ENCODE measurements at regions not wholly inside any gene's neighbourhood (a gene's known extent, or its start where the extent isn't known, plus 50 kb on each side); places are given as distances from the start of the nearest gene placed in this dataset.
"Not testable (repeated sequence)": the region's sequence is repeated elsewhere in the genome, so short reads cannot be mapped to it uniquely, and the experiment has no call there.

DNA sequence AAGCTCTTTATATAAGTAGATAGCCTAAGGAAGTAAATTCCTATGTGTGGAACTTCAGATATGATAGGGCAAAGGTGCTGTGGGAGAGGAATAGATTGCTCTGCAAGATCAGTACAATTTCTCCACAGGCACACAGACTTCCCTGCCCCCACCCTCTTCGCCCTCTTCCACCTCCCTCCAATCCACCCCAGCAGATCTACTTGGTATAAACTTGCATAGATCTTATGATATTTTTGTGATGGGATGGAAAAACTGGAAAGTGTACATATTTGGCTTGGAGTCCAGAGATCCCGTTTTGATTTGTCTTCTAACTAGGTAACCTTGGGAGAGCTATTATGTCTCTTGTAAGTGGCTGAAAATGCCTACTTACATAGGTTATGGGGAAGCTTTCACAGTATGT, 586.3 kb upstream of the USP24 start:
- Histone ChIP-seq H3K27ac (ENCODE audit: low read depth in 1 of 2, low read length in 2 of 2) (no peak overlapping the region), H3K27me3 (ENCODE audit: control insufficient read depth in 1 of 2, insufficient read depth in 2 of 2, low read length in 1 of 2) (no peaks in the 10 kb centered on the region), H3K36me3 (ENCODE audit: control insufficient read depth in 1 of 2, insufficient read depth in 2 of 2, low read length in 1 of 2) (no peaks in the 10 kb centered on the region), H3K9me3 (ENCODE audit: control insufficient read depth, low read length) (no peaks in the 10 kb centered on the region), H3K4me3 (ENCODE audit: low read length in 2 of 2) (no peak overlapping the region), H3K4me1 (ENCODE audit: control insufficient read depth in 1 of 2, insufficient read depth in 2 of 2, low read length in 2 of 2) (no peaks in the 10 kb centered on the region)
- ATAC-seq (ENCODE audit: low FRiP score) (no peak), DNase-seq (no peak)
- WGBS, 2 donors: 92% methylated on average over 2 of the region's 2 CpGs
- intact Hi-C loops (cut with DNase I): no loop called here

DNA sequence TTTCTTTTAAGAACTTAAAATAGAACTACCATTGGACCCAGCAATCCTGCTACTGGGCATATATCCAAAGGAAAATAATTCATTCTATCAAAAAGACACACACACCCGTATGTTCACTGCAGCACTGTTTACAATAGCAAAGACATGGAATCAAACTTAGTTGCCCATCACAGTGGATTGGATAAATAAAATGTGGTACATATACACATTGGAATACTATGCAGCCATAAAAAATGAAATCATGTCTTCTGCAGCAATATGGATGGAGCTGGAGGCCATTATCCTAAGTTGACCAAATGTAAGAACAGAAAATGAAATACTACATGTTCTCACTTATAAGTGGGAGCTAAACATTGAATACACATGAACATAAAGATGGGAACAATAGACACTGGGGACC, 585.3 kb upstream of the USP24 start:
- no peaks in the 10 kb centered on the region for H3K27me3 ChIP-seq (ENCODE audit: control insufficient read depth in 1 of 2, insufficient read depth in 2 of 2, low read length in 1 of 2)
- intact Hi-C loops (cut with DNase I): no loop called here
- no peak overlapping the region for H3K27ac ChIP-seq (ENCODE audit: low read depth in 1 of 2, low read length in 2 of 2)

DNA sequence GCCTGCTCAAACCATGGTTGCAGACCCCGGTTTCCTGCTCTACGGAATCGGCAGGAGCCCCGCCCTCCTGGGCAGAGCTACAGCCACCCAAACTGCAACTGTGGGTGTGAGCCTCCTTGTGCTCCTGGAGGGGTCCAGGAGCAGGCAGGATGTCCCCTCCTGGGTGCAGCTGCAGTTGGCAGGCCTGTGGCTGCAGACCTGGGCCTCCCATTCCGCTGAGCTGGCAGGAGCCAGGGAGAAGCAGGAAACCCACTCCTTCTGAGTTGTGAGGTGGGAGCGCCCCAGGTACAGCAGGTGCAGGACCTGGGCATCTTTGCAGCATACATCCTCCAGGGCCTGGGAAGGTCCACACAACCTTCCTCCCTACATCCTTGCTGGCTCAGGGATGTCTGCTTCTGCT, 578.7 kb upstream of the USP24 start:
- no peak for DNase-seq
- Histone ChIP-seq H3K36me3 (ENCODE audit: control insufficient read depth in 1 of 2, insufficient read depth in 2 of 2, low read length in 1 of 2) (no peaks in the 10 kb centered on the region), H3K4me3 (ENCODE audit: low read length in 2 of 2) (no peak overlapping the region), H3K4me1 (ENCODE audit: control insufficient read depth in 1 of 2, insufficient read depth in 2 of 2, low read length in 2 of 2) (no peaks in the 10 kb centered on the region), H3K27ac (ENCODE audit: low read depth in 1 of 2, low read length in 2 of 2) (no peak overlapping the region), H3K9me3 (ENCODE audit: control insufficient read depth, low read length) (peaks cover 1% of the 10 kb centered on the region), H3K27me3 (ENCODE audit: control insufficient read depth in 1 of 2, insufficient read depth in 2 of 2, low read length in 1 of 2) (no peaks in the 10 kb centered on the region)
- no peak for ATAC-seq (ENCODE audit: low FRiP score)
- intact Hi-C loops (cut with DNase I): no loop called here
- WGBS, 2 donors: 95 to 98% methylated on average over 6 of the region's 6 CpGs

More for the DNA sequence above, 585.3 kb upstream of the USP24 start:
- H3K4me1 ChIP-seq (ENCODE audit: control insufficient read depth in 1 of 2, insufficient read depth in 2 of 2, low read length in 2 of 2): no peaks in the 10 kb centered on the region
- H3K4me3 ChIP-seq (ENCODE audit: low read length in 2 of 2): no peak overlapping the region
- ATAC-seq (ENCODE audit: low FRiP score) (no peak), DNase-seq (no peak)
- WGBS, 2 donors: 9 to 24% methylated on average over 1 of the region's 1 CpG
- no peaks in the 10 kb centered on the region for H3K9me3 ChIP-seq (ENCODE audit: control insufficient read depth, low read length)
- H3K36me3 ChIP-seq (ENCODE audit: control insufficient read depth in 1 of 2, insufficient read depth in 2 of 2, low read length in 1 of 2): no peaks in the 10 kb centered on the region

DNA sequence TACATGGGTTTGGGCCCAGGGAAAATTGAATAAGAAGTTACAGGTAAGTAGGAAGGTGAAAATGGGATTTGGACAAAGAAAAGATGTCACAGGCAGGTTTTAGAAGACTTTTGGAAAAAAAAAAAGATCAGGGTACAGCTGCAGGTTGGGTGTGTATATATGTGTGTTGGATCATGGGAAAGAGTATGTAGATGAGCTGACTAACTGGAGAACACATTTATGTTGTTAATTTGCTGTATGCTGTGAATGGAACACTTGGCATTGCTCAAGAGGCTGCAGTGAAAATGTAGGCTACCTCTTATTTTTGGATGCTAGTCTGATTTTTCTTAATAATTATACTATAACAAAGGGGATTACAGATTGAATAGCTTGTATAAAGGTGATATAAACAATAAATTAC, 577.7 kb upstream of the USP24 start:
- intact Hi-C loops (cut with DNase I): no loop called here
- Histone ChIP-seq H3K4me1 (ENCODE audit: control insufficient read depth in 1 of 2, insufficient read depth in 2 of 2, low read length in 2 of 2) (no peaks in the 10 kb centered on the region), H3K4me3 (ENCODE audit: low read length in 2 of 2) (no peak overlapping the region), H3K27me3 (ENCODE audit: control insufficient read depth in 1 of 2, insufficient read depth in 2 of 2, low read length in 1 of 2) (no peaks in the 10 kb centered on the region), H3K9me3 (ENCODE audit: control insufficient read depth, low read length) (peaks cover 1% of the 10 kb centered on the region), H3K27ac (ENCODE audit: low read depth in 1 of 2, low read length in 2 of 2) (no peak overlapping the region), H3K36me3 (ENCODE audit: control insufficient read depth in 1 of 2, insufficient read depth in 2 of 2, low read length in 1 of 2) (no peaks in the 10 kb centered on the region)
- no peak for DNase-seq
- ATAC-seq (ENCODE audit: low FRiP score): no peak

DNA sequence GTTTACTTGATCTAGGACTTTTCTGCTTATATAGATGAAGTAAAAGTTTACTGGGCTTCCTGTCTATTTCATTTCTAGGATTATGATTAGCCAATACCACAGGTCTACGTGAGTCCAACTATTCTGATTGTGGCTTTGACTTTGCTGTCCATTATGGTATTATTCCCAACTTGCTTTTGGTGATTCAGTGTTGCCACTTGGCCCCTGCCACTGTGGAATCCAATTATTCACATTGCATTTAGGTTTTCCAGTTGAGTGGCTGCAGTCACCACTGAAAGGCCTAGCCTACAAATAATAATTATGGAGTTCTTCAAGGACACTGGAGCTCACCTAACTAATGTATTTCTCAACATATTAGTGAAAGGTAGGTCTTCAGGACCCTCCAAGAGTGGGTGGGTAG, 574.3 kb upstream of the USP24 start:
- intact Hi-C loops (cut with DNase I): no loop called here
- 96 to 100% methylated on average over 1 of the region's 1 CpG for WGBS, 2 donors

DNA sequence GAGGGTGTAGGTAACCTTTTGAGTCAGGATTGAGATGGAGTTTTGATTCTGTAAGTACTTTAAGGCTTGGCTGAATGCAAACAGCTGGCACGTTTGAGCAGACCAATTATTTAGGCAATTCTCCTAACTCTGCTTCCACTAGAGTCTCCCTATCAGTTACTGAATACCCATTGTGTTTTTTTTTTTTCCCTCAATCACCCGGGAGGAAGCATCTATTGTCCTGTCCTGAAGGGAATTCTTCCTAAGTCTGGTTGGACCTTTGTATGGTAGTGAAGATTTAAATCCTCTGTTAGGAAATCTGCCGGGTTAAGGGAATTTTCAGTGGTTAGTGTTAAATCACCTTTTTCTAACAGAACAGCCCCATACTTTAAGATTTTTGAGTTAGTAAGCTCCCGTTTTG, 571.2 kb upstream of the USP24 start:
- WGBS, 2 donors: 80 to 83% methylated on average over 4 of the region's 4 CpGs
- no peak for DNase-seq
- ATAC-seq (ENCODE audit: low FRiP score): no peak
- Histone ChIP-seq H3K27ac (ENCODE audit: low read depth in 1 of 2, low read length in 2 of 2) (no peak overlapping the region), H3K27me3 (ENCODE audit: control insufficient read depth in 1 of 2, insufficient read depth in 2 of 2, low read length in 1 of 2) (no peaks in the 10 kb centered on the region), H3K4me3 (ENCODE audit: low read length in 2 of 2) (no peak overlapping the region), H3K9me3 (ENCODE audit: control insufficient read depth, low read length) (peaks cover 1% of the 10 kb centered on the region), H3K4me1 (ENCODE audit: control insufficient read depth in 1 of 2, insufficient read depth in 2 of 2, low read length in 2 of 2) (no peaks in the 10 kb centered on the region), H3K36me3 (ENCODE audit: control insufficient read depth in 1 of 2, insufficient read depth in 2 of 2, low read length in 1 of 2) (no peaks in the 10 kb centered on the region)
- intact Hi-C loops (cut with DNase I): no loop called here

More for the DNA sequence above, 574.3 kb upstream of the USP24 start:
- Histone ChIP-seq H3K9me3 (ENCODE audit: control insufficient read depth, low read length) (peaks cover 1% of the 10 kb centered on the region), H3K4me1 (ENCODE audit: control insufficient read depth in 1 of 2, insufficient read depth in 2 of 2, low read length in 2 of 2) (no peaks in the 10 kb centered on the region), H3K27me3 (ENCODE audit: control insufficient read depth in 1 of 2, insufficient read depth in 2 of 2, low read length in 1 of 2) (no peaks in the 10 kb centered on the region), H3K27ac (ENCODE audit: low read depth in 1 of 2, low read length in 2 of 2) (no peak overlapping the region), H3K36me3 (ENCODE audit: control insufficient read depth in 1 of 2, insufficient read depth in 2 of 2, low read length in 1 of 2) (no peaks in the 10 kb centered on the region), H3K4me3 (ENCODE audit: low read length in 2 of 2) (no peak overlapping the region)
- DNase-seq: no peak
- no peak for ATAC-seq (ENCODE audit: low FRiP score)

DNA sequence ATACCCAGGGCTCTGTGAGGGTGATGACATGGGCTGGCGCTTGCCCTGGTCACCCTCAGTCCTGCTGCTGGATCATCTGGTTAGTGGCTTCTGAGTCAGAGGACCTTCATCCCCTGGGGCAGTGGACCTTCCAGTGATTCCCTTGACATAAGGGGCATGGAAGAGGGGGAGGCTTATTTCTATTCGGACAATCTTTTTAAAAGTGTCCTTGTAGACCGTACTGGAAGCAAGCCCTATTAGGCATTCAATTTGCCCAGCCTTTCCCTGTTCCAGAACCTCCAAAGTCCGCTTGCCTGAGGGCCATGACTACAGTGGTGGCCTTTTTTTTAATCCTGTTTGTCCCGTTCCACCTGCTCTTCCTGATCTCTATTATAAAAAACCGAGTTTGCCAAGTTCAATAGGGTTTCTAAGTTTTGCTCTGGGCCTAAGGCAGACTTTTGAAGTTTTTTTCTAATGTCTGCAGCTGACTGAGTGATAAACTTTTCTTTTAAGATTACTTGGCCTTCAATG, 569.8 kb upstream of the USP24 start:
- H3K4me1 ChIP-seq (ENCODE audit: control insufficient read depth in 1 of 2, insufficient read depth in 2 of 2, low read length in 2 of 2); H3K9me3 ChIP-seq (ENCODE audit: control insufficient read depth, low read length); intact Hi-C loops (cut with DNase I); H3K27me3 ChIP-seq (ENCODE audit: control insufficient read depth in 1 of 2, insufficient read depth in 2 of 2, low read length in 1 of 2); DNase-seq; H3K36me3 ChIP-seq (ENCODE audit: control insufficient read depth in 1 of 2, insufficient read depth in 2 of 2, low read length in 1 of 2); ATAC-seq (ENCODE audit: low FRiP score); H3K4me3 ChIP-seq (ENCODE audit: low read length in 2 of 2); H3K27ac ChIP-seq (ENCODE audit: low read depth in 1 of 2, low read length in 2 of 2): not testable (repeated sequence)
- WGBS, 2 donors: 91 to 95% methylated on average over 6 of the region's 6 CpGs

DNA sequence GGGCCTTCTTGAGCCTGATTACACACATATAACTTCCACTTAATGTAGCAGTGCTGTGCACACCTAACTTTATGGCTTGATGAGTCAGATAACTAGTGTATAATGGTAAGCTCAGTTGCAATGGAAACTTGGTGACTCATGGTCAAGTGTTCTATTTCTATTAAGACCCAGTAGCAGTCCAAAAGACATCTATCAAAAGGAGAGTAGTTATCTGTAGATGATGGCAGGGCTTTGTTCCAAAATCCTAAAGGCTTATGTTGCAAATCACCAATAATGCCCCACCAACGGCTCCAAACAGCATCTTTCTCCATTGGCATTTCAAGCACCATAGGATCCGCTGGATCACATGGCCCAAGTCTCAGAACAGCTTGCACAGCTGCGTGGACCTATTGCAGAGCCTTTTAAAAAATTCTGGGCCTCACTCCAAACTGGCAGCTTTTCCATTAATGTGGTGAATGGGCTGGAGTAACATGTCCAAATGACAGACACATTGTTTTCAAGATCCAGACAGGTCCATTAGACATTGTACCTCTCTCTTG, 566.8 kb upstream of the USP24 start:
- intact Hi-C loops (cut with DNase I): no loop called here

DNA sequence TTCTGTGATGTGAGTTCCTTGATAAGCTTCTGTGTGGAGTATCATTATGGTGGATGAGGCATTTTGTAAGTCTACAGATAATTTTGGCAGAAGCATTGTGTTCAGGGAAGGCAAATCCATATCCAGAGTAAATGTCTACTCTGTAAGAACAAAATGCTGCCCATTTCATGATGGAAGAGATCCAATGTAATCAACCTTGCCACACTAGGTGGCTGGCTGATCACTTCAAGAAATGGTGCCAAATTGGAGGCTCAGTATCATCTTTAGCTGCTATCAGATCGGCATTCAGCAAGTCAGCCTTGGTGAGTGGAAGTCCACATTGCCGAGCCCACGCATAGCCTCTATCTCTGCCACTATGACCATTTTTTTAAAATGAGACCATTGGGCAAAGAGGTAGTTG, 565.8 kb upstream of the USP24 start:
- Histone ChIP-seq H3K9me3 (ENCODE audit: control insufficient read depth, low read length) (no peaks in the 10 kb centered on the region), H3K27me3 (ENCODE audit: control insufficient read depth in 1 of 2, insufficient read depth in 2 of 2, low read length in 1 of 2) (no peaks in the 10 kb centered on the region), H3K4me3 (ENCODE audit: low read length in 2 of 2) (no peak overlapping the region), H3K36me3 (ENCODE audit: control insufficient read depth in 1 of 2, insufficient read depth in 2 of 2, low read length in 1 of 2) (no peaks in the 10 kb centered on the region), H3K27ac (ENCODE audit: low read depth in 1 of 2, low read length in 2 of 2) (no peak overlapping the region), H3K4me1 (ENCODE audit: control insufficient read depth in 1 of 2, insufficient read depth in 2 of 2, low read length in 2 of 2) (no peaks in the 10 kb centered on the region)
- ATAC-seq (ENCODE audit: low FRiP score): no peak
- no peak for DNase-seq
- intact Hi-C loops (cut with DNase I): no loop called here
- WGBS, 2 donors: 98 to 100% methylated on average over 3 of the region's 3 CpGs

More for the DNA sequence above, 566.8 kb upstream of the USP24 start:
- H3K9me3 ChIP-seq (ENCODE audit: control insufficient read depth, low read length): no peaks in the 10 kb centered on the region
- 57 to 58% methylated on average over 3 of the region's 3 CpGs for WGBS, 2 donors
- H3K27ac ChIP-seq (ENCODE audit: low read depth in 1 of 2, low read length in 2 of 2): no peak overlapping the region
- no peaks in the 10 kb centered on the region for H3K27me3 ChIP-seq (ENCODE audit: control insufficient read depth in 1 of 2, insufficient read depth in 2 of 2, low read length in 1 of 2)
- DNase-seq (peak in 1 of 2 donors; percentile 51), ATAC-seq (ENCODE audit: low FRiP score) (peak; percentile 57)
- H3K4me1 ChIP-seq (ENCODE audit: control insufficient read depth in 1 of 2, insufficient read depth in 2 of 2, low read length in 2 of 2): no peaks in the 10 kb centered on the region
- no peaks in the 10 kb centered on the region for H3K36me3 ChIP-seq (ENCODE audit: control insufficient read depth in 1 of 2, insufficient read depth in 2 of 2, low read length in 1 of 2)
- no peak overlapping the region for H3K4me3 ChIP-seq (ENCODE audit: low read length in 2 of 2)

All from aorta (tissue), 5 donors.